Activated CD8-positive, alpha-beta memory T cell treated with anti-CD3 and anti-CD28 coated beads, Interleukin-2, amount 10 ng/mL, durations not matched to agents 7 days and 5 days (primary cell): ENCODE measurements at regions not wholly inside any gene's neighbourhood (a gene's known extent, or its start where the extent isn't known, plus 50 kb on each side); places are given as distances from the start of the nearest gene placed in this dataset.
"Not testable (repeated sequence)": the region's sequence is repeated elsewhere in the genome, so short reads cannot be mapped to it uniquely, and the experiment has no call there.

Experiments used
- ATAC-seq: fragments of 150-1000 bp; cut with Tn5 transposase; one replicate; pipeline ENCODE4 v1.10.0; 2021; ENCODE audit warnings: moderate library complexity
- CTCF ChIA-PET: fragments of 350-600 bp; sonication (Branson Sonifier 250); formaldehyde crosslinking; loops from one replicate; lab custom pipeline; 2021; ENCODE audit warnings: antibody characterized with exemption; lab: Charles Lee
- DNase-seq: peaks from one replicate; pipeline ENCODE4 v3.0.0-alpha.2; 2020
- H3K27ac Mint-ChIP-seq: one replicate; pipeline ENCODE4 v1.8.0; 2021; ENCODE audit warnings: mild to moderate bottlenecking, mixed read lengths
- H3K27me3 Mint-ChIP-seq: one replicate; pipeline ENCODE4 v1.8.0; 2021; ENCODE audit warnings: mixed read lengths
- H3K36me3 Mint-ChIP-seq: one replicate; pipeline ENCODE4 v1.8.0; 2021; ENCODE audit warnings: mild to moderate bottlenecking, mixed read lengths
- H3K4me1 Mint-ChIP-seq: one replicate; pipeline ENCODE4 v1.8.0; 2021; ENCODE audit warnings: mixed read lengths
- H3K4me3 Mint-ChIP-seq: one replicate; pipeline ENCODE4 v1.8.0; 2021; ENCODE audit warnings: mild to moderate bottlenecking, moderate library complexity, mixed read lengths
- H3K9me3 Mint-ChIP-seq: one replicate; pipeline ENCODE4 v1.8.0; 2022; ENCODE audit warnings: low read depth, mixed read lengths

GRCh38 chr2:235105821-235106359 is 154.1 kb downstream of the SH3BP4 start:
- DNase-seq (no peak), ATAC-seq (no peak)
- Mint-ChIP-seq H3K27me3 (peaks cover 2% of the 10 kb centered on the region), H3K9me3 (no peaks in the 10 kb centered on the region), H3K4me1 (no peaks in the 10 kb centered on the region), H3K27ac (no peak overlapping the region), H3K36me3 (no peaks in the 10 kb centered on the region), H3K4me3 (no peak overlapping the region)
- CTCF ChIA-PET = interaction anchor here (1.2 kb wide), 1 partner anchor 560 kb away, joined by 5 read pairs; no protein-coding TSS in a partner anchor

DNA sequence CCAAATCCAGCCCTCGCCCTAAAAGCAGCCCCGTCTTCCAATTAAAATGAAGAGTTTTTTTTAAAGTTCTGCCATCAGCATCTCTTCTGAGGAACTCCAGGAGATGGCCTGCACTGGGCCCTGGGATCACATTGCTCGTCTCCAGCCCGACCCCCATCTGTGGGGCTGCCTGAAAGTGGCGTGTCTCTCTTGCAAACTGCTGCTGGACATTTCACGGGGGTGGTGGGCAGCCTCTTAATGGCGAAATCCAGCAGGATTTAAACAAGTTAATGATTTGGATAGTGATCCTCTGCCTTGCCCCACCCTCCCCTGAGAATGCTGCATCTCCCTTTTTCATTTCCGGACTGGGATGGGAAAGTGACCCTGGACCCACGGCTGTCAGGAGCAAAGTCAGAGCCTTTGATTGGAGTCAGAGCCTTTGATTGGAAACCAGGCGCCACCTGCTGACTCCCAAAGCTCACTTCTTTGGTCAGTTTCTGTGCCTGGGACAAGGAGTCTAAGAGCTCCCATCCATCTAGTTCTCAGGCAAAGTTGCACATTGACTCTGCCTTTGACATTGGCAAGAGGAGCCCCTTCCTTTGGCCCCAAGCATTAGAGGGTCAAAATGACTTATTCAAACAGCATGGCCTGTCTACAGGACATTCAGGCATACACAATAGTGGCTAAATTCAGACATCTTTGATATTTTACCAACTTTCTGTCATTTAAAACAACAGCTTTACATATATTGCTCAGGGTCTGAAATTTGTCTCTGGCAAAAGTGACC is 155.2 kb downstream of the SH3BP4 start:
- Mint-ChIP-seq H3K27ac (no peak overlapping the region), H3K27me3 (peaks cover 2% of the 10 kb centered on the region), H3K4me1 (no peaks in the 10 kb centered on the region), H3K4me3 (no peak overlapping the region), H3K36me3 (no peaks in the 10 kb centered on the region), H3K9me3 (no peaks in the 10 kb centered on the region)
- CTCF ChIA-PET = interaction anchor here (1.1 to 1.7 kb wide), 4 partner anchors 556 to 562 kb away, joined by 3 to 6 read pairs (median 4); no protein-coding TSS in a partner anchor
- DNase-seq (no peak), ATAC-seq (no peak)

- H3K27me3 Mint-ChIP-seq = peaks cover 2% of the 10 kb centered on the region
- no peaks in the 10 kb centered on the region for H3K36me3 Mint-ChIP-seq
- H3K4me3 Mint-ChIP-seq = no peak overlapping the region
- no peaks in the 10 kb centered on the region for H3K9me3 Mint-ChIP-seq
- no peaks in the 10 kb centered on the region for H3K4me1 Mint-ChIP-seq
- DNase-seq = no peak
- no peak overlapping the region for H3K27ac Mint-ChIP-seq
- ATAC-seq = no peak
- CTCF ChIA-PET = interaction anchor here (1.1 to 1.7 kb wide), 3 partner anchors 556 to 563 kb away, joined by 3 to 6 read pairs (median 4); no protein-coding TSS in a partner anchor
These were observed 155.8 kb downstream of the SH3BP4 start for GRCh38 chr2:235107640-235107951.

DNA sequence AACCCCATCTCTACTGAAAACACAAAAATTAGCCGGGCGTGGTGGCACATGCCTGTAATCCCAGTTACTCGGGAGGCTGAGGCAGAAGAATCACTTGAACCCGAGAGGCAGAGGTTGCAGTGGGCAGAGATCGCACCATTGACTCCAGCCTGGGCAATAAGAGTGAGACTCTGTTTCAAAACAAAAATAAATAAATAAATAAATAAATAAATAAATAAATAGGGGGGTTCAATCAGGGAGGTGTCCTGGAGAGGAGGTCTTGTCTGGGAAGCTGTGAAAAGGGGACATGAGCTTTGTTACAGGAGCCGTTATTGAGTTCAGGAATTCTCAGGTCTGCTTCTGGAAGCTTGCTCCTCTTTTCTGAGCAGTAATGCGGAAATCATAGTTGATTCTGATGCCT is 157.7 kb downstream of the SH3BP4 start:
- CTCF ChIA-PET, H3K27ac Mint-ChIP-seq, H3K4me1 Mint-ChIP-seq, H3K4me3 Mint-ChIP-seq, DNase-seq, H3K9me3 Mint-ChIP-seq, H3K27me3 Mint-ChIP-seq, ATAC-seq, H3K36me3 Mint-ChIP-seq: not testable (repeated sequence)

GRCh38 chr2:235112365-235112764 is 160.5 kb downstream of the SH3BP4 start:
- Mint-ChIP-seq H3K27ac (no peak overlapping the region), H3K4me3 (no peak overlapping the region)
- no peak for ATAC-seq

GRCh38 chr2:235113854-235114253 is 162.0 kb downstream of the SH3BP4 start:
- ATAC-seq (no peak), DNase-seq (no peak)
- no peaks in the 10 kb centered on the region for H3K4me1 Mint-ChIP-seq
- no peak overlapping the region for H3K27ac Mint-ChIP-seq
- H3K36me3 Mint-ChIP-seq = no peaks in the 10 kb centered on the region
- CTCF ChIA-PET = no interaction called here
- H3K9me3 Mint-ChIP-seq = no peaks in the 10 kb centered on the region
- H3K4me3 Mint-ChIP-seq = no peak overlapping the region
- peaks cover 11% of the 10 kb centered on the region for H3K27me3 Mint-ChIP-seq

More at GRCh38 chr2:235112365-235112764, 160.5 kb downstream of the SH3BP4 start:
- DNase-seq = no peak
- no peaks in the 10 kb centered on the region for H3K36me3 Mint-ChIP-seq
- CTCF ChIA-PET = interaction anchor here (0.9 kb wide), 1 partner anchor 559 kb away, joined by 3 read pairs; no protein-coding TSS in a partner anchor
- peaks cover 7% of the 10 kb centered on the region for H3K27me3 Mint-ChIP-seq
- H3K4me1 Mint-ChIP-seq = no peaks in the 10 kb centered on the region
- no peaks in the 10 kb centered on the region for H3K9me3 Mint-ChIP-seq

- Mint-ChIP-seq H3K9me3 (no peaks in the 10 kb centered on the region), H3K27me3 (peaks cover 11% of the 10 kb centered on the region), H3K4me3 (no peak overlapping the region), H3K4me1 (no peaks in the 10 kb centered on the region), H3K27ac (no peak overlapping the region), H3K36me3 (no peaks in the 10 kb centered on the region)
- no peak for DNase-seq
- no peak for ATAC-seq
- CTCF ChIA-PET = no interaction called here
These were observed 162.5 kb downstream of the SH3BP4 start for GRCh38 chr2:235114286-235114685.

DNA sequence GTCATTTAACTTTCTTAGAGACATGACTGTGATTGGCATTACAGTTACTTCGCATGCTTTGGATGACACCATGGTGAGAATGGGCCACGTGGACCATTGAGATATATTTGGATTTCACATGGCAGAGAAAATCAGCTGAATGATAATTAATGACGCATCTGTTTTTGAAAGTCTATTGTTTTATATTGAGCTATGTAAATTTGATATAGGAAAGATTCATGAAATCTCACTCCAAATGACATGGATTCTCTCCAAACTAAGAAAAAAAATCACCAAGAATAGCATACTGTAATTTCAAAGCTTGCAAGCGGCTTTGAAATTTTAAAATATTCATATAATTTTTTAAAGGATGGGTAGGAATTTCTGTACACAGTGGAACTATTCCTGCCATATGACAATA is 163.7 kb downstream of the SH3BP4 start:
- no peak overlapping the region for H3K4me3 Mint-ChIP-seq
- H3K27me3 Mint-ChIP-seq = peaks cover 16% of the 10 kb centered on the region
- DNase-seq (no peak), ATAC-seq (no peak)
- no peaks in the 10 kb centered on the region for H3K4me1 Mint-ChIP-seq
- CTCF ChIA-PET = interaction anchor here (1.6 kb wide), 1 partner anchor 564 kb away, joined by 4 read pairs; no protein-coding TSS in a partner anchor
- H3K36me3 Mint-ChIP-seq = peaks cover 1% of the 10 kb centered on the region
- no peak overlapping the region for H3K27ac Mint-ChIP-seq
- H3K9me3 Mint-ChIP-seq = peaks cover 2% of the 10 kb centered on the region

- no peak for DNase-seq
- H3K36me3 Mint-ChIP-seq = peaks cover 1% of the 10 kb centered on the region
- peaks cover 2% of the 10 kb centered on the region for H3K9me3 Mint-ChIP-seq
These were observed 165.2 kb downstream of the SH3BP4 start for GRCh38 chr2:235116885-235117492.

DNA sequence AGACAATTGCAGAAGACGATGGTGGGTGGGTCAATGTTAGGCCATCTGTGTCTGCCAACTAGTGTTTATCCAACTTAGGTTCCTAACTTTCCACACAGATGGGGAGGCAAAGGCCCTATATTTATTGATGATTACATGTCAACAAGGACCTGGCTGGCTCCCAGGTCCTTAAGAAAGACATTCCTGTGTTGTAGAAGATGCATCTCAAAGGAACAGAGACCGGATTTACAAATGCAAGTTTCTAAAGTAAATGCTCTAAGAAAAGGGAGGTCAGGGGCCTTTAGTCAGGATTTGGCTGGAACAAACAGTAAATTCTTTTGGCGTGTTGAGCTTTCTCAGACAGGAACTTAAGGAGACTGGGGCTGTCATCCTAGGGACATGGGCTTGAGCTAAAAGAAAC is 175.0 kb downstream of the SH3BP4 start:
- Mint-ChIP-seq H3K27ac (no peak overlapping the region), H3K36me3 (no peaks in the 10 kb centered on the region), H3K4me3 (no peak overlapping the region), H3K4me1 (no peaks in the 10 kb centered on the region), H3K27me3 (peaks cover 13% of the 10 kb centered on the region), H3K9me3 (no peaks in the 10 kb centered on the region)
- DNase-seq (no peak), ATAC-seq (no peak)
- CTCF ChIA-PET = no interaction called here

More at GRCh38 chr2:235116885-235117492, 165.2 kb downstream of the SH3BP4 start:
- Mint-ChIP-seq H3K27me3 (peaks cover 16% of the 10 kb centered on the region), H3K4me3 (no peak overlapping the region), H3K27ac (no peak overlapping the region), H3K4me1 (no peaks in the 10 kb centered on the region)
- ATAC-seq = no peak
- CTCF ChIA-PET = interaction anchor here (0.8 to 1.6 kb wide), 7 partner anchors 52 to 572 kb away, joined by 3 to 8 read pairs (median 3); no protein-coding TSS in a partner anchor

GRCh38 chr2:235127931-235128330 is 176.1 kb downstream of the SH3BP4 start:
- Mint-ChIP-seq H3K27me3 (peaks cover 13% of the 10 kb centered on the region), H3K27ac (no peak overlapping the region), H3K36me3 (no peaks in the 10 kb centered on the region), H3K9me3 (no peaks in the 10 kb centered on the region), H3K4me3 (no peak overlapping the region), H3K4me1 (no peaks in the 10 kb centered on the region)
- CTCF ChIA-PET = interaction anchor here (0.6 to 0.7 kb wide), 2 partner anchors 437 to 583 kb away, joined by 3 to 5 read pairs; no protein-coding TSS in a partner anchor
- no peak for DNase-seq
- ATAC-seq = no peak

- H3K4me1 Mint-ChIP-seq = no peaks in the 10 kb centered on the region
- H3K9me3 Mint-ChIP-seq = no peaks in the 10 kb centered on the region
- DNase-seq (no peak), ATAC-seq (no peak)
- no peak overlapping the region for H3K27ac Mint-ChIP-seq
- CTCF ChIA-PET = no interaction called here
- peaks cover 7% of the 10 kb centered on the region for H3K27me3 Mint-ChIP-seq
- no peaks in the 10 kb centered on the region for H3K36me3 Mint-ChIP-seq
- H3K4me3 Mint-ChIP-seq = no peak overlapping the region
These were observed 178.0 kb downstream of the SH3BP4 start for GRCh38 chr2:235129850-235130249.

- no peak for ATAC-seq
- CTCF ChIA-PET = no interaction called here
- no peaks in the 10 kb centered on the region for H3K9me3 Mint-ChIP-seq
- H3K27ac Mint-ChIP-seq = no peak overlapping the region
- peaks cover 5% of the 10 kb centered on the region for H3K27me3 Mint-ChIP-seq
- no peaks in the 10 kb centered on the region for H3K36me3 Mint-ChIP-seq
- DNase-seq = no peak
- no peaks in the 10 kb centered on the region for H3K4me1 Mint-ChIP-seq
- H3K4me3 Mint-ChIP-seq = no peak overlapping the region
These were observed 179.8 kb downstream of the SH3BP4 start for GRCh38 chr2:235131334-235132305.
